ENCODE measurements at regions not wholly inside any gene's neighbourhood (a gene's known extent, or its start where the extent isn't known, plus 50 kb on each side); places are given as distances from the start of the nearest gene placed in this dataset.

- no peaks in the 10 kb centered on the region for H3K9me3 ChIP-seq (ENCODE audit: severe bottlenecking)
- no peak overlapping the region for H3K4me3 ChIP-seq (ENCODE audit: low read depth, low read length)
- TF ChIP-seq CTCF (IDR thresholded peaks at IDR 0.05; ENCODE audit: low read depth, low read length), result no peak
- H3K27ac ChIP-seq, result no peak overlapping the region
- no peak for DNase-seq
- H3K36me3 ChIP-seq, result no peaks in the 10 kb centered on the region
- no peaks in the 10 kb centered on the region for H3K27me3 ChIP-seq (ENCODE audit: insufficient read depth, low read depth, severe bottlenecking)
These were observed 517.2 kb downstream of the GBE1 start for GRCh38 chr3:81244231-81244630.

- Histone ChIP-seq H3K27me3 (ENCODE audit: insufficient read depth, low read depth, severe bottlenecking) (no peaks in the 10 kb centered on the region), H3K9me3 (ENCODE audit: severe bottlenecking) (no peaks in the 10 kb centered on the region), H3K36me3 (no peaks in the 10 kb centered on the region), H3K27ac (no peak overlapping the region), H3K4me3 (ENCODE audit: low read depth, low read length) (no peak overlapping the region)
- no peak for DNase-seq
- 0 out of 2 replicates have a peak, but pooled peaks have one; percentile 22 for TF ChIP-seq CTCF (IDR thresholded peaks at IDR 0.05; ENCODE audit: low read depth, low read length)
These were observed 518.6 kb downstream of the GBE1 start for GRCh38 chr3:81242871-81243270.

DNA sequence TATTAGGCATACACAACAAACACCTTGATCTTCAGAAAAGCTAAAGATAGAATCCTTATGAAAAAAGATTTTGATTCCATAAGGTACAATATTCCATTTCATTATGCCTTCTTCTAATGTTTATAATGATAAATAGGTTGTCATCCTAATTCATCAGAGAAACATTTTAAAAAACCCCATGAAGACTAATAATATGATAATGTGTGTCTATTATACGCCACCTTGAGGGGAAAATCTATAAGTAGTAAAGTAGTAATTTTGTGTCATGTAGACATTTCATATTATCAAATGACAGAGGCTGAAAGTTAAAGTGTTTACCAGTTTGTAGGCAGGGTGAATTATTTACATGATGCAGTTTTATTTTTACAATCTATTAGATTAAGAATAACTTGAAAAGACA is 524.3 kb downstream of the GBE1 start:
- no peak for DNase-seq
- no peak for TF ChIP-seq CTCF (IDR thresholded peaks at IDR 0.05; ENCODE audit: low read depth, low read length)
- Histone ChIP-seq H3K4me3 (ENCODE audit: low read depth, low read length) (no peak overlapping the region), H3K9me3 (ENCODE audit: severe bottlenecking) (no peaks in the 10 kb centered on the region), H3K36me3 (no peaks in the 10 kb centered on the region), H3K27me3 (ENCODE audit: insufficient read depth, low read depth, severe bottlenecking) (no peaks in the 10 kb centered on the region), H3K27ac (no peak overlapping the region)

DNA sequence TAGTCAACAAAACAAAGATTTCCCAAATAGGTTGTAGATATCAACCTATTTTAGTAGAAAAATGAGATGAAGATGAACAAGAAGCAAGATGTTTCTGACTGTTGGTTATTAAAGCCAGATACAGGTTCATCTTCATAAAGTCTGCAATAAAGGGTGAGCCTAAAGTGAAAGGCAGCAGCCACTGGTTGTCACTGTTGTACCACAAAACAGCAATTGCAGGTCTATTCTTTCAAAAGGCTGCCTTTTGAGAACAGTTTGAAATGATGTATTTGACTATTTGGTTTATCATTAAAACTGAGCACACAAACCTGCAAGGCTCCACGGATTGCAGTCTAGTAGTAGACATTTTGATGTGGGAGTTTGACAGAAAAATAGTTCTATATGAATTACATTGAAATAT is 543.4 kb downstream of the GBE1 start:
- TF ChIP-seq CTCF (IDR thresholded peaks at IDR 0.05; ENCODE audit: low read depth, low read length), result peak; percentile 71
- Histone ChIP-seq H3K9me3 (ENCODE audit: severe bottlenecking) (no peaks in the 10 kb centered on the region), H3K4me3 (ENCODE audit: low read depth, low read length) (no peak overlapping the region), H3K36me3 (no peaks in the 10 kb centered on the region), H3K27ac (peak overlapping the region; percentile 72), H3K27me3 (ENCODE audit: insufficient read depth, low read depth, severe bottlenecking) (no peaks in the 10 kb centered on the region)
- peak; percentile 30 for DNase-seq

GRCh38 chr3:81217101-81217500 is 544.3 kb downstream of the GBE1 start:
- no peak overlapping the region for H3K4me3 ChIP-seq (ENCODE audit: low read depth, low read length)
- H3K27ac ChIP-seq, result peak overlapping the region; percentile 72
- TF ChIP-seq CTCF (IDR thresholded peaks at IDR 0.05; ENCODE audit: low read depth, low read length), result no peak
- H3K27me3 ChIP-seq (ENCODE audit: insufficient read depth, low read depth, severe bottlenecking), result no peaks in the 10 kb centered on the region
- DNase-seq, result no peak
- H3K36me3 ChIP-seq, result no peaks in the 10 kb centered on the region
- H3K9me3 ChIP-seq (ENCODE audit: severe bottlenecking), result no peaks in the 10 kb centered on the region

- H3K9me3 ChIP-seq (ENCODE audit: severe bottlenecking), result no peaks in the 10 kb centered on the region
- no peak overlapping the region for H3K4me3 ChIP-seq (ENCODE audit: low read depth, low read length)
- no peak for DNase-seq
- no peaks in the 10 kb centered on the region for H3K27me3 ChIP-seq (ENCODE audit: insufficient read depth, low read depth, severe bottlenecking)
- no peak for TF ChIP-seq CTCF (IDR thresholded peaks at IDR 0.05; ENCODE audit: low read depth, low read length)
- H3K27ac ChIP-seq, result peak overlapping the region; percentile 72
- H3K36me3 ChIP-seq, result no peaks in the 10 kb centered on the region
These were observed 545.3 kb downstream of the GBE1 start for GRCh38 chr3:81216192-81216591.
